IMR-90 (cell line): ENCODE measurements at regions not wholly inside any gene's neighbourhood (a gene's known extent, or its start where the extent isn't known, plus 50 kb on each side); places are given as distances from the start of the nearest gene placed in this dataset.

Experiments
- ATAC-seq: fragments of 200-7000 bp; cut with Tn5 transposase; 2 replicates; pipeline ENCODE4 v1.9.1; 2020; ENCODE audit warnings: low read depth, mild to moderate bottlenecking, moderate library complexity
- BruUV-seq: library from RNA; stranded (reverse); fragments of 400-500 nt; replicated peaks from 2 replicates; lab custom pipeline; 2021; lab: Mats Ljungman, UMichigan
- CTCF ChIA-PET: fragments of 300-600 bp; formaldehyde crosslinking; extraction: SDS; loops from one replicate; lab custom pipeline; 2021; ENCODE audit warnings: antibody characterized with exemption; lab: Yijun Ruan, JAX
- POLR2A ChIA-PET: fragments of 300-600 bp; sonication (Branson Sonifier 250); formaldehyde crosslinking; loops from one replicate; lab custom pipeline; 2022; ENCODE audit warnings: antibody characterized with exemption; ENCODE audit not compliant: unreplicated experiment; lab: Charles Lee
- DNase-seq: peaks from one replicate; pipeline ENCODE4 v3.0.0; 2013
- H2AFZ ChIP-seq: replicated peaks from 2 replicates; pipeline ENCODE3; 2013; ENCODE audit warnings: low read length, mild to moderate bottlenecking; ENCODE audit not compliant: poor library complexity
- H2AK5ac ChIP-seq: 2 replicates; pipeline ENCODE4 v1.6.1; 2013; ENCODE audit warnings: low read depth, low read length, inconsistent platforms
- H2AK9ac ChIP-seq: replicated peaks from 2 replicates; pipeline ENCODE3; 2013; ENCODE audit warnings: mild to moderate bottlenecking, low read depth, low read length, moderate library complexity; ENCODE audit not compliant: poor library complexity
- H2BK120ac ChIP-seq: 2 replicates; pipeline ENCODE4 v1.6.1; 2013; ENCODE audit warnings: low read depth, low read length, inconsistent platforms
- H2BK15ac ChIP-seq: 3 replicates; pipeline ENCODE4 v1.6.1; 2013; ENCODE audit warnings: low read depth, low read length, inconsistent platforms
- H2BK20ac ChIP-seq: 2 replicates; pipeline ENCODE4 v1.6.1; 2013; ENCODE audit warnings: low read depth, mild to moderate bottlenecking, inconsistent platforms, low read length, moderate library complexity
- H2BK5ac ChIP-seq: 2 replicates; pipeline ENCODE4 v1.6.1; 2013; ENCODE audit warnings: mild to moderate bottlenecking, low read depth, low read length, inconsistent platforms; ENCODE audit not compliant: poor library complexity, severe bottlenecking
- H3K14ac ChIP-seq: replicated peaks from 2 replicates; pipeline ENCODE4 v1.6.1; 2013; ENCODE audit warnings: low read depth, low read length, inconsistent platforms
- H3K18ac ChIP-seq: 2 replicates; pipeline ENCODE4 v1.6.1; 2013; ENCODE audit warnings: low read depth, low read length, control low read depth
- H3K23ac ChIP-seq: 2 replicates; pipeline ENCODE4 v1.6.1; 2013; ENCODE audit warnings: low read depth, low read length, inconsistent platforms
- H3K27ac ChIP-seq: 2 replicates; pipeline ENCODE4 v1.5.1; 2013; ENCODE audit warnings: mild to moderate bottlenecking, control low read depth, low read length; ENCODE audit not compliant: insufficient read depth
- H3K27me3 ChIP-seq: 2 replicates; pipeline ENCODE4 v1.6.1; 2013; ENCODE audit warnings: low read length; ENCODE audit not compliant: control insufficient read depth, insufficient read depth
- H3K36me3 ChIP-seq: 2 replicates; pipeline ENCODE4 v1.6.1; 2013; ENCODE audit warnings: low read length, mixed read lengths; ENCODE audit not compliant: control insufficient read depth, insufficient read depth
- H3K4ac ChIP-seq: 2 replicates; pipeline ENCODE4 v1.6.1; 2013; ENCODE audit warnings: low read depth, low read length, inconsistent platforms
- H3K4me1 ChIP-seq: 2 replicates; pipeline ENCODE4 v1.6.1; 2013; ENCODE audit warnings: low read length, mixed read lengths; ENCODE audit not compliant: control insufficient read depth, insufficient read depth
- H3K4me2 ChIP-seq: 2 replicates; pipeline ENCODE4 v1.6.1; 2013; ENCODE audit warnings: low read depth, mild to moderate bottlenecking, control low read depth, low read length, moderate library complexity
- H3K4me3 ChIP-seq: 2 replicates; pipeline ENCODE4 v1.5.1; 2013; ENCODE audit warnings: low read depth, mild to moderate bottlenecking, control low read depth, low read length, moderate library complexity; ENCODE audit not compliant: insufficient read depth
- H3K56ac ChIP-seq: 2 replicates; pipeline ENCODE4 v1.6.1; 2013; ENCODE audit warnings: low read length, inconsistent platforms; ENCODE audit not compliant: insufficient read depth; ENCODE audit errors: extremely low read depth
- H3K79me1 ChIP-seq, 2 experiments: 2 replicates each; pipeline ENCODE4 v1.6.1; 2013; ENCODE audit warnings: low read length in 2 of 2, inconsistent platforms in 1 of 2, low read depth in 1 of 2
- H3K9ac ChIP-seq: 2 replicates; pipeline ENCODE4 v1.6.1; 2013; ENCODE audit warnings: low read depth, low read length, control low read depth
- H3K9me1 ChIP-seq: 2 replicates; pipeline ENCODE4 v1.6.1; 2013; ENCODE audit warnings: low read length, inconsistent platforms; ENCODE audit not compliant: insufficient read depth
- H3K9me3 ChIP-seq: 2 replicates; pipeline ENCODE4 v1.6.1; 2013; ENCODE audit warnings: low read length; ENCODE audit not compliant: control insufficient read depth, insufficient read depth
- H4K20me1 ChIP-seq: 2 replicates; pipeline ENCODE4 v1.6.1; 2013; ENCODE audit warnings: low read length, inconsistent platforms; ENCODE audit not compliant: insufficient read depth
- H4K5ac ChIP-seq: 2 replicates; pipeline ENCODE4 v1.6.1; 2013; ENCODE audit warnings: mild to moderate bottlenecking, low read depth, low read length, control low read depth
- H4K8ac ChIP-seq, 2 experiments: 2 replicates each; pipeline ENCODE4 v1.6.1; 2013; ENCODE audit warnings: low read depth in 2 of 2, low read length in 2 of 2, control low read depth in 1 of 2, inconsistent platforms in 1 of 2
- H4K91ac ChIP-seq: 2 replicates; pipeline ENCODE4 v1.6.1; 2013; ENCODE audit warnings: low read depth, low read length, inconsistent platforms; ENCODE audit not compliant: insufficient read depth
- BHLHE40 ChIP-seq: fragments of 150-350 bp; IDR thresholded peaks from 2 replicates; pipeline ENCODE4 v1.6.1; 2016; ENCODE audit warnings: mild to moderate bottlenecking, low read depth, low read length
- ELK1 ChIP-seq: fragments of 150-350 bp; IDR thresholded peaks from 2 replicates; pipeline ENCODE4 v1.6.1; 2016; ENCODE audit warnings: low read depth, mild to moderate bottlenecking, low read length, moderate library complexity, borderline replicate concordance
- MAFK ChIP-seq: IDR thresholded peaks from 2 replicates; pipeline ENCODE4 v1.6.1; 2012; ENCODE audit warnings: low read depth, low read length, improper control_type of control experiment
- RFX5 ChIP-seq: IDR thresholded peaks from 2 replicates; pipeline ENCODE4 v1.8.0; 2012; ENCODE audit warnings: low read depth, mild to moderate bottlenecking, low read length, moderate library complexity
- dilution Hi-C: fragments of 300-500 bp; cut with HindIII; formaldehyde crosslinking; loops from one replicate; pipeline ENCODE4 v1.14.3; 2018; ENCODE audit warnings: low sequenced_read_pairs; ENCODE audit not compliant: unreplicated experiment
- in situ Hi-C: fragments of 300-500 bp; cut with MboI; formaldehyde crosslinking; loops from 3 replicates; pipeline ENCODE4 v1.14.3; 2019; ENCODE audit warnings: low sequenced_read_pairs, inconsistent platforms, mixed read lengths
- intact Hi-C: fragments of 100-400 bp; cut with micrococcal nuclease; formaldehyde crosslinking; loops from 2 replicates; pipeline ENCODE4 v1.10.0; 2022
- TF ChIP-seq, protein P1 (sequence below): fragments of 150-350 bp; IDR thresholded peaks from 2 replicates; pipeline ENCODE4 v1.6.1; 2017; ENCODE audit warnings: mild to moderate bottlenecking, antibody characterized with exemption, low read length, low read depth
- TF ChIP-seq, protein P2 (sequence below): conservative IDR thresholded peaks from 2 replicates; pipeline ENCODE4 v1.5.1; 2012; ENCODE audit warnings: mild to moderate bottlenecking, low read depth, low read length, improper control_type of control experiment

DNA sequence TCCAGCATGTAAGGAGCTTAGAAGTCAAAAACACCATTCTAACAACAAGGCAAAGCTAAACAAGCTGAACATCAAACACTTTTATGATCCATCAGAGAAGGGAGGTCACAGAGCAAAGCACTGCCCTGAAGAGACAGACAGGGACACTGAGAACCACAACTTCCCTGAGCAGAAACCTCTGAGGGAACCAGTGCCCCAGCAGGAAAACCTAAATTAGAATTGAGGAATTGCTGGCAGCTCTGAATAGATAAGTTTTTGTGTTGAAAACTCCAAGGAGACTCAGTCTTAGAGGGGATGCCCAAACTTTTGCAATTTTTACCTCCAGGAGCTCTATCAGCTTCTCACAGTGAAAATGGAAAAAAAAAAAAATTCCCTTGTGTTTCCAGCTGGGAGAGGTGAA lies 83.0 kb upstream of the MAPK10 start:
- H3K27ac ChIP-seq: no peak overlapping the region
- no TSS peak for BruUV-seq
- H3K36me3 ChIP-seq: no peaks in the 10 kb centered on the region
- peaks cover 2% of the 10 kb centered on the region; the same call in 1 of the 2 replicates for H3K4me1 ChIP-seq
- H3K9me1 ChIP-seq: no peaks in the 10 kb centered on the region
- ATAC-seq (no peak), DNase-seq (no peak)
- H4K5ac ChIP-seq: no peak overlapping the region
- no peak overlapping the region for H3K23ac ChIP-seq
- dilution Hi-C loops (no loop called here), intact Hi-C loops (no loop called here), in situ Hi-C loops (no loop called here)
- no peak overlapping the region for H3K18ac ChIP-seq
- H3K9me3 ChIP-seq: no peaks in the 10 kb centered on the region
- no peak overlapping the region for H2AK5ac ChIP-seq
- no peak overlapping the region for H2BK20ac ChIP-seq
- no peak overlapping the region for H3K4me2 ChIP-seq
- no peak overlapping the region for H3K14ac ChIP-seq
- TF ChIP-seq MAFK (no peak), BHLHE40 (no peak), ELK1 (no peak), RFX5 (no peak)
- TF ChIP-seq, protein P1, sequence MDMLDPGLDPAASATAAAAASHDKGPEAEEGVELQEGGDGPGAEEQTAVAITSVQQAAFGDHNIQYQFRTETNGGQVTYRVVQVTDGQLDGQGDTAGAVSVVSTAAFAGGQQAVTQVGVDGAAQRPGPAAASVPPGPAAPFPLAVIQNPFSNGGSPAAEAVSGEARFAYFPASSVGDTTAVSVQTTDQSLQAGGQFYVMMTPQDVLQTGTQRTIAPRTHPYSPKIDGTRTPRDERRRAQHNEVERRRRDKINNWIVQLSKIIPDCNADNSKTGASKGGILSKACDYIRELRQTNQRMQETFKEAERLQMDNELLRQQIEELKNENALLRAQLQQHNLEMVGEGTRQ: no peak
- TF ChIP-seq, protein P2, sequence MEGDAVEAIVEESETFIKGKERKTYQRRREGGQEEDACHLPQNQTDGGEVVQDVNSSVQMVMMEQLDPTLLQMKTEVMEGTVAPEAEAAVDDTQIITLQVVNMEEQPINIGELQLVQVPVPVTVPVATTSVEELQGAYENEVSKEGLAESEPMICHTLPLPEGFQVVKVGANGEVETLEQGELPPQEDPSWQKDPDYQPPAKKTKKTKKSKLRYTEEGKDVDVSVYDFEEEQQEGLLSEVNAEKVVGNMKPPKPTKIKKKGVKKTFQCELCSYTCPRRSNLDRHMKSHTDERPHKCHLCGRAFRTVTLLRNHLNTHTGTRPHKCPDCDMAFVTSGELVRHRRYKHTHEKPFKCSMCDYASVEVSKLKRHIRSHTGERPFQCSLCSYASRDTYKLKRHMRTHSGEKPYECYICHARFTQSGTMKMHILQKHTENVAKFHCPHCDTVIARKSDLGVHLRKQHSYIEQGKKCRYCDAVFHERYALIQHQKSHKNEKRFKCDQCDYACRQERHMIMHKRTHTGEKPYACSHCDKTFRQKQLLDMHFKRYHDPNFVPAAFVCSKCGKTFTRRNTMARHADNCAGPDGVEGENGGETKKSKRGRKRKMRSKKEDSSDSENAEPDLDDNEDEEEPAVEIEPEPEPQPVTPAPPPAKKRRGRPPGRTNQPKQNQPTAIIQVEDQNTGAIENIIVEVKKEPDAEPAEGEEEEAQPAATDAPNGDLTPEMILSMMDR: no peak
- H3K4me3 ChIP-seq: no peak overlapping the region
- H4K91ac ChIP-seq: no peak overlapping the region
- no peak overlapping the region for H3K9ac ChIP-seq
- H4K20me1 ChIP-seq: no peaks in the 10 kb centered on the region
- H3K79me1 ChIP-seq: no peaks in the 10 kb centered on the region
- no peak overlapping the region for H2BK15ac ChIP-seq
- no peak overlapping the region for H3K56ac ChIP-seq
- no peak overlapping the region for H2AFZ ChIP-seq
- no peak overlapping the region for H2AK9ac ChIP-seq
- no peak overlapping the region for H4K8ac ChIP-seq
- no peak overlapping the region for H2BK5ac ChIP-seq
- no peaks in the 10 kb centered on the region for H3K27me3 ChIP-seq
- H2BK120ac ChIP-seq: no peak overlapping the region
- ChIA-PET POLR2A (no interaction called here), CTCF (interaction anchor here (0.6 to 0.8 kb wide), 2 partner anchors 17 to 59 kb away, joined by 3 read pairs; no protein-coding TSS in a partner anchor)
- no peak overlapping the region for H3K4ac ChIP-seq
